SK-N-SH treated with all-trans-retinoic acid at 6 μM for 48 hours (cell line): ENCODE measurements at regions not wholly inside any gene's neighbourhood (a gene's known extent, or its start where the extent isn't known, plus 50 kb on each side); places are given as distances from the start of the nearest gene placed in this dataset.

Source experiments
- ATAC-seq: fragments of 200-7000 bp; cut with Tn5 transposase; 3 replicates; pipeline ENCODE4 v1.9.1; 2020; ENCODE audit warnings: mild to moderate bottlenecking, moderate library complexity
- ARNTL ChIP-seq: fragments of 450-650 bp; formaldehyde crosslinking; IDR thresholded peaks from 2 replicates; pipeline ENCODE4 v1.5.0; 2020; ENCODE audit warnings: low read depth, mild to moderate bottlenecking, moderate library complexity, borderline replicate concordance
- CSDC2 ChIP-seq: fragments of 250-450 bp; sonication (Bioruptor Pico); IDR thresholded peaks from 2 replicates; pipeline ENCODE4 v1.5.0; 2020; ENCODE audit warnings: mild to moderate bottlenecking, moderate library complexity
- CSRNP3 ChIP-seq: fragments of 250-450 bp; sonication (Bioruptor Pico); IDR thresholded peaks from 2 replicates; pipeline ENCODE4 v1.5.1; 2021; ENCODE audit warnings: mild to moderate bottlenecking, moderate library complexity
- ESRRG ChIP-seq: fragments of 250-450 bp; sonication (Bioruptor Pico); IDR thresholded peaks from 2 replicates; pipeline ENCODE4 v1.6.1; 2021; ENCODE audit warnings: mild to moderate bottlenecking
- GLIS3 ChIP-seq: fragments of 250-450 bp; sonication (Bioruptor Pico); IDR thresholded peaks from 2 replicates; pipeline ENCODE4 v1.5.0; 2020; ENCODE audit warnings: mild to moderate bottlenecking, moderate library complexity
- ISL1 ChIP-seq: fragments of 250-450 bp; sonication (Bioruptor Pico); IDR thresholded peaks from 2 replicates; pipeline ENCODE4 v2.1.2; 2022; ENCODE audit warnings: mild to moderate bottlenecking, moderate library complexity
- OSR1 ChIP-seq: fragments of 250-450 bp; sonication (Bioruptor Pico); IDR thresholded peaks from 2 replicates; pipeline ENCODE4 v1.8.0; 2022; ENCODE audit warnings: moderate library complexity, mild to moderate bottlenecking, inconsistent platforms
- PPARA ChIP-seq: fragments of 250-450 bp; sonication (Bioruptor Pico); IDR thresholded peaks from 2 replicates; pipeline ENCODE4 v1.5.0; 2020; ENCODE audit warnings: mild to moderate bottlenecking, borderline replicate concordance
- SNAI2 ChIP-seq: fragments of 250-450 bp; sonication (Bioruptor Pico); IDR thresholded peaks from 2 replicates; pipeline ENCODE4 v1.5.0; 2020; ENCODE audit warnings: mild to moderate bottlenecking, moderate library complexity
- TCF4 ChIP-seq: fragments of 250-450 bp; sonication (Bioruptor Pico); IDR thresholded peaks from 2 replicates; pipeline ENCODE4 v1.8.0; 2021; ENCODE audit warnings: mild to moderate bottlenecking, moderate library complexity, borderline replicate concordance
- TOX ChIP-seq: fragments of 250-450 bp; sonication (Bioruptor Pico); IDR thresholded peaks from 2 replicates; pipeline ENCODE4 v1.8.0; 2021; ENCODE audit warnings: mild to moderate bottlenecking, moderate library complexity, borderline replicate concordance
- TSHZ2 ChIP-seq: fragments of 250-450 bp; sonication (Bioruptor Pico); IDR thresholded peaks from 2 replicates; pipeline ENCODE4 v1.5.0; 2020; ENCODE audit warnings: mild to moderate bottlenecking, moderate library complexity
- ZC3H10 ChIP-seq: fragments of 250-450 bp; sonication (Bioruptor Pico); IDR thresholded peaks from 2 replicates; pipeline ENCODE4 v1.5.1; 2021; ENCODE audit warnings: mild to moderate bottlenecking, moderate library complexity
- ZFP3 ChIP-seq: fragments of 250-450 bp; sonication (Bioruptor Pico); IDR thresholded peaks from 2 replicates; pipeline ENCODE4 v1.5.0; 2020; ENCODE audit warnings: mild to moderate bottlenecking, moderate library complexity
- ZFP30 ChIP-seq: fragments of 450-650 bp; formaldehyde crosslinking; IDR thresholded peaks from 2 replicates; pipeline ENCODE4 v1.5.0; 2022; ENCODE audit warnings: mild to moderate bottlenecking, moderate library complexity
- ZNF565 ChIP-seq: fragments of 450-650 bp; formaldehyde crosslinking; conservative IDR thresholded peaks from 2 replicates; pipeline ENCODE4 v1.5.0; 2020; ENCODE audit warnings: low read depth, mild to moderate bottlenecking, moderate library complexity
- ZNF70 ChIP-seq: fragments of 450-650 bp; formaldehyde crosslinking; IDR thresholded peaks from 2 replicates; pipeline ENCODE4 v1.5.0; 2020; ENCODE audit warnings: mild to moderate bottlenecking, moderate library complexity
- ZNF8 ChIP-seq: fragments of 450-650 bp; formaldehyde crosslinking; IDR thresholded peaks from 2 replicates; pipeline ENCODE4 v1.5.0; 2020; ENCODE audit warnings: mild to moderate bottlenecking, moderate library complexity
- TF ChIP-seq, protein P1 (sequence below): fragments of 250-450 bp; sonication (Bioruptor Pico); IDR thresholded peaks from 2 replicates; pipeline ENCODE4 v1.8.0; 2020; ENCODE audit warnings: mild to moderate bottlenecking, moderate library complexity, borderline replicate concordance
- TF ChIP-seq, protein P2 (sequence below): fragments of 250-450 bp; sonication (Bioruptor Pico); IDR thresholded peaks from 2 replicates; pipeline ENCODE4 v1.8.0; 2021; ENCODE audit warnings: low read depth, mild to moderate bottlenecking, moderate library complexity, borderline replicate concordance
- TF ChIP-seq, protein P3 (sequence below): fragments of 250-450 bp; sonication (Bioruptor Pico); IDR thresholded peaks from 2 replicates; pipeline ENCODE4 v1.5.1; 2020; ENCODE audit warnings: low read depth, mild to moderate bottlenecking, moderate library complexity

- no peak for TF ChIP-seq CSRNP3 (CRISPR knock-in tag)
These were observed 262.3 kb upstream of the MTNR1B start (continued) for GRCh38 chr11:92707173-92707619.

- TF ChIP-seq ARNTL (CRISPR knock-in tag) (no peak), TSHZ2 (CRISPR knock-in tag) (no peak), ZFP3 (CRISPR knock-in tag) (no peak), ZNF70 (CRISPR knock-in tag) (no peak), CSDC2 (no peak), TOX (CRISPR knock-in tag) (no peak; the same call in 1 of the 2 replicates), ZC3H10 (CRISPR knock-in tag) (no peak), ZNF8 (CRISPR knock-in tag) (no peak), ISL1 (CRISPR knock-in tag) (no peak), GLIS3 (no peak), TCF4 (CRISPR knock-in tag) (no peak), SNAI2 (CRISPR knock-in tag) (no peak), PPARA (CRISPR knock-in tag) (no peak), ZFP30 (CRISPR knock-in tag) (no peak), ESRRG (CRISPR knock-in tag) (no peak)
- TF ChIP-seq, protein P1, sequence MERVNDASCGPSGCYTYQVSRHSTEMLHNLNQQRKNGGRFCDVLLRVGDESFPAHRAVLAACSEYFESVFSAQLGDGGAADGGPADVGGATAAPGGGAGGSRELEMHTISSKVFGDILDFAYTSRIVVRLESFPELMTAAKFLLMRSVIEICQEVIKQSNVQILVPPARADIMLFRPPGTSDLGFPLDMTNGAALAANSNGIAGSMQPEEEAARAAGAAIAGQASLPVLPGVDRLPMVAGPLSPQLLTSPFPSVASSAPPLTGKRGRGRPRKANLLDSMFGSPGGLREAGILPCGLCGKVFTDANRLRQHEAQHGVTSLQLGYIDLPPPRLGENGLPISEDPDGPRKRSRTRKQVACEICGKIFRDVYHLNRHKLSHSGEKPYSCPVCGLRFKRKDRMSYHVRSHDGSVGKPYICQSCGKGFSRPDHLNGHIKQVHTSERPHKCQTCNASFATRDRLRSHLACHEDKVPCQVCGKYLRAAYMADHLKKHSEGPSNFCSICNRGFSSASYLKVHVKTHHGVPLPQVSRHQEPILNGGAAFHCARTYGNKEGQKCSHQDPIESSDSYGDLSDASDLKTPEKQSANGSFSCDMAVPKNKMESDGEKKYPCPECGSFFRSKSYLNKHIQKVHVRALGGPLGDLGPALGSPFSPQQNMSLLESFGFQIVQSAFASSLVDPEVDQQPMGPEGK (CRISPR knock-in tag) = no peak
- TF ChIP-seq, protein P2, sequence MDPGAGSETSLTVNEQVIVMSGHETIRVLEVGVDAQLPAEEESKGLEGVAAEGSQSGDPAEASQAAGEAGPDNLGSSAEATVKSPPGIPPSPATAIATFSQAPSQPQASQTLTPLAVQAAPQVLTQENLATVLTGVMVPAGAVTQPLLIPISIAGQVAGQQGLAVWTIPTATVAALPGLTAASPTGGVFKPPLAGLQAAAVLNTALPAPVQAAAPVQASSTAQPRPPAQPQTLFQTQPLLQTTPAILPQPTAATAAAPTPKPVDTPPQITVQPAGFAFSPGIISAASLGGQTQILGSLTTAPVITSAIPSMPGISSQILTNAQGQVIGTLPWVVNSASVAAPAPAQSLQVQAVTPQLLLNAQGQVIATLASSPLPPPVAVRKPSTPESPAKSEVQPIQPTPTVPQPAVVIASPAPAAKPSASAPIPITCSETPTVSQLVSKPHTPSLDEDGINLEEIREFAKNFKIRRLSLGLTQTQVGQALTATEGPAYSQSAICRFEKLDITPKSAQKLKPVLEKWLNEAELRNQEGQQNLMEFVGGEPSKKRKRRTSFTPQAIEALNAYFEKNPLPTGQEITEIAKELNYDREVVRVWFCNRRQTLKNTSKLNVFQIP = no peak
- TF ChIP-seq, protein P3, sequence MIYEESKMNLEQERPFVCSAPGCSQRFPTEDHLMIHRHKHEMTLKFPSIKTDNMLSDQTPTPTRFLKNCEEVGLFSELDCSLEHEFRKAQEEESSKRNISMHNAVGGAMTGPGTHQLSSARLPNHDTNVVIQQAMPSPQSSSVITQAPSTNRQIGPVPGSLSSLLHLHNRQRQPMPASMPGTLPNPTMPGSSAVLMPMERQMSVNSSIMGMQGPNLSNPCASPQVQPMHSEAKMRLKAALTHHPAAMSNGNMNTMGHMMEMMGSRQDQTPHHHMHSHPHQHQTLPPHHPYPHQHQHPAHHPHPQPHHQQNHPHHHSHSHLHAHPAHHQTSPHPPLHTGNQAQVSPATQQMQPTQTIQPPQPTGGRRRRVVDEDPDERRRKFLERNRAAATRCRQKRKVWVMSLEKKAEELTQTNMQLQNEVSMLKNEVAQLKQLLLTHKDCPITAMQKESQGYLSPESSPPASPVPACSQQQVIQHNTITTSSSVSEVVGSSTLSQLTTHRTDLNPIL (CRISPR knock-in tag) = no peak
- ATAC-seq = no peak; the same call in 2 of the 3 replicates
These were observed 261.8 kb upstream of the MTNR1B start for GRCh38 chr11:92707665-92708064.

GRCh38 chr11:92709329-92709728 is 260.1 kb upstream of the MTNR1B start:
- TF ChIP-seq ZFP3 (CRISPR knock-in tag) (no peak), TSHZ2 (CRISPR knock-in tag) (no peak), ARNTL (CRISPR knock-in tag) (no peak), PPARA (CRISPR knock-in tag) (no peak), TCF4 (CRISPR knock-in tag) (no peak), ZNF565 (CRISPR knock-in tag) (no peak), ZNF70 (CRISPR knock-in tag) (no peak), CSRNP3 (CRISPR knock-in tag) (no peak), GLIS3 (no peak), ZNF8 (CRISPR knock-in tag) (no peak), TOX (CRISPR knock-in tag) (no peak), OSR1 (no peak)
- no peak for ATAC-seq
